Ascending aorta (tissue), 2 donors: ENCODE measurements at regions not wholly inside any gene's neighbourhood (a gene's known extent, or its start where the extent isn't known, plus 50 kb on each side); places are given as distances from the start of the nearest gene placed in this dataset.

Experiments
- DNase-seq, 2 donors: peaks; one replicate each; pipeline ENCODE4 v3.0.0-alpha.2; 2019; ENCODE audit warnings: low spot score in 2 of 2
- H3K27ac ChIP-seq, 2 donors: fragments of 200-600 bp; sonication (generic); one replicate each; pipeline ENCODE4 v1.5.1; 2016 to 2017; ENCODE audit warnings: mild to moderate bottlenecking in 1 of 2
- H3K27me3 ChIP-seq: fragments of 200-600 bp; sonication (generic); one replicate; pipeline ENCODE4 v1.5.1; 2017
- H3K36me3 ChIP-seq, 2 donors: fragments of 200-600 bp; sonication (generic); one replicate each; pipeline ENCODE4 v1.5.1; 2016
- H3K4me1 ChIP-seq, 2 donors: fragments of 200-600 bp; sonication (generic); one replicate each; pipeline ENCODE4 v1.5.1; 2016 to 2017; ENCODE audit warnings: mild to moderate bottlenecking in 1 of 2
- H3K4me3 ChIP-seq, 2 donors: fragments of 200-600 bp; sonication (generic); one replicate each; pipeline ENCODE4 v1.5.1; 2016 to 2017; ENCODE audit warnings: mild to moderate bottlenecking in 1 of 2
- H3K9me3 ChIP-seq, 2 donors: fragments of 200-600 bp; sonication (generic); one replicate each; pipeline ENCODE4 v1.5.1; 2016
- intact Hi-C: fragments of 100-400 bp; cut with DNase I; formaldehyde crosslinking; loops from one replicate; pipeline ENCODE4 v1.15.1; 2023
- TF ChIP-seq, protein P1 (sequence below), 3 experiments: fragments of 200-600 bp in 2 of 3; fragments of 450-650 bp in 1 of 3; sonication (generic) in 2 of 3; IDR thresholded peaks; one replicate each; pipeline ENCODE4 v1.5.1; 2016 to 2019; ENCODE audit warnings: antibody characterized with exemption in 3 of 3, mild to moderate bottlenecking in 1 of 3, moderate library complexity in 1 of 3

DNA sequence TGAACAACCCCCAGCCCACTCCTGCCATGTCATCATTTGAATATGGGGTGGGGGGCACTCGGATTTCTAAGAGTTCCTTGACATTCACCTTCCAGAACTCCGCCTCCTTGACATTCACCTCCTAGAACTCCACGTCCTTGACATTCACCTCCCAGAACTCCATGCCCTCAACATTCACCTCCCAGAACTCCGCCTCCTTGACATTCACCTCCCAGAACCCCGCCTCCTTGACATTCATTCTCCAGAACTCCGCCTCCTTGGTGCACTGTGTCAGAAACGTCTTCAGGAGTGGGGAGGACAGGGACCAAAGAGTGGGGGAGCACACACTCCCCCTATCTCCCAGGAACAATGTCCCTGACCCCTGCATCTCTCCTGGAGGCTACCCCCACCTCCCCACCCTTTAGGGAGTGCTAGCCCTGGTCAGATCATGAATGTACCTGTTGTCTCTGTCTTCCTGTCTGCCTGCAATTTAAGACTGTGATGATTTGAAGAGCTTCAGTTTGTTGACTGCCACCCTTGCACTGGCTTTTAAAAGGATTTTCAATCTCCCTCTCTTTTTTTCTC, 110.1 kb downstream of the NPTX2 start:
- Histone ChIP-seq H3K4me3 (no peak overlapping the region), H3K4me1 (no peaks in the 10 kb centered on the region), H3K27me3 (no peaks in the 10 kb centered on the region), H3K9me3 (no peaks in the 10 kb centered on the region), H3K36me3 (no peaks in the 10 kb centered on the region), H3K27ac (no peak overlapping the region)
- no peak for DNase-seq
- TF ChIP-seq, protein P1, sequence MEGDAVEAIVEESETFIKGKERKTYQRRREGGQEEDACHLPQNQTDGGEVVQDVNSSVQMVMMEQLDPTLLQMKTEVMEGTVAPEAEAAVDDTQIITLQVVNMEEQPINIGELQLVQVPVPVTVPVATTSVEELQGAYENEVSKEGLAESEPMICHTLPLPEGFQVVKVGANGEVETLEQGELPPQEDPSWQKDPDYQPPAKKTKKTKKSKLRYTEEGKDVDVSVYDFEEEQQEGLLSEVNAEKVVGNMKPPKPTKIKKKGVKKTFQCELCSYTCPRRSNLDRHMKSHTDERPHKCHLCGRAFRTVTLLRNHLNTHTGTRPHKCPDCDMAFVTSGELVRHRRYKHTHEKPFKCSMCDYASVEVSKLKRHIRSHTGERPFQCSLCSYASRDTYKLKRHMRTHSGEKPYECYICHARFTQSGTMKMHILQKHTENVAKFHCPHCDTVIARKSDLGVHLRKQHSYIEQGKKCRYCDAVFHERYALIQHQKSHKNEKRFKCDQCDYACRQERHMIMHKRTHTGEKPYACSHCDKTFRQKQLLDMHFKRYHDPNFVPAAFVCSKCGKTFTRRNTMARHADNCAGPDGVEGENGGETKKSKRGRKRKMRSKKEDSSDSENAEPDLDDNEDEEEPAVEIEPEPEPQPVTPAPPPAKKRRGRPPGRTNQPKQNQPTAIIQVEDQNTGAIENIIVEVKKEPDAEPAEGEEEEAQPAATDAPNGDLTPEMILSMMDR (IDR thresholded peaks at IDR 0.05): no peak
- intact Hi-C loops: no loop called here

DNA sequence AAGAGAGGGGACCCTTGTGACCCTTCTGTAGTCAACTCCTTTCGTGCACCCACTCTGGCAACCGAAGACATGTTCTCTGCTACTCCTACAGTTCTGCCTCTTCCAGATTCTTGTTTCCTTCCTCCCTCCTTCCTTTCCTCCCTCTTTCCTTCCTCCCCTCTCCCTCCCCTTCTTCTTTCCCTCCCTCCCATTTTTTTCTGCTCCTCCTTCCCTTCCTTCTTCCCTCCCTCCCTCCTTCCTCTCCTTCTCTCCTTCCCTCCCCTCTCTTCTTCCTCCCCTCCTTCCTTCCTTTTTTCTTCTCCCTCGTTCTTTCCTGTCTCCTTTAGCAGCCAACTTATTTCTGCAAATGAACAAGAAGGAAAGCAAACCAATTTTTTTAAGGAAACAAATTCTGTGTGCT, 111.5 kb downstream of the NPTX2 start:
- Histone ChIP-seq H3K27me3 (no peaks in the 10 kb centered on the region), H3K9me3 (no peaks in the 10 kb centered on the region), H3K27ac (no peak overlapping the region), H3K4me3 (no peak overlapping the region), H3K4me1 (no peaks in the 10 kb centered on the region), H3K36me3 (no peaks in the 10 kb centered on the region)
- no peak for DNase-seq
- intact Hi-C loops: no loop called here
- TF ChIP-seq, protein P1 (IDR thresholded peaks at IDR 0.05): no peak

DNA sequence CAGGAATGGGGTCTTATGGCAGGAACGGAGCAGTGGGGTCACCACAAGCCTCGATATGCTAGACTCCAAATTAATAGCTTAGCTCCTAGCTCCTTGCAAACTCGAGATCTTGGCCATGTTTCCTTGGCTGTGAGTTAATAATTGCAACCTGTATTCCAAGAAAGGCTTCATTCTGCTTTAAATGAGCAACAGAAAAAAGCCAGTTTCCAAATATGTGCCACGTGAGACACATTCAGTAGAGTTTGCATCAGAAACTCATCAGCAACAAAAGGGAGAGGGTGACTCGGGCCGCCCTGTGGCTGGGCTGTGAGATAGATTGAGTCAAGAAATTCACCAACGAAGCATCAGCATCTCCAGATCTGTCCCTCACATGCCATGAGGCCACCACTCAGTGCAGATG, 112.0 kb downstream of the NPTX2 start:
- Histone ChIP-seq H3K36me3 (no peaks in the 10 kb centered on the region), H3K4me3 (no peak overlapping the region), H3K27me3 (no peaks in the 10 kb centered on the region), H3K4me1 (no peaks in the 10 kb centered on the region), H3K27ac (no peak overlapping the region), H3K9me3 (no peaks in the 10 kb centered on the region)
- DNase-seq: no peak
- intact Hi-C loops: no loop called here
- TF ChIP-seq, protein P1 (IDR thresholded peaks at IDR 0.05): no peak

DNA sequence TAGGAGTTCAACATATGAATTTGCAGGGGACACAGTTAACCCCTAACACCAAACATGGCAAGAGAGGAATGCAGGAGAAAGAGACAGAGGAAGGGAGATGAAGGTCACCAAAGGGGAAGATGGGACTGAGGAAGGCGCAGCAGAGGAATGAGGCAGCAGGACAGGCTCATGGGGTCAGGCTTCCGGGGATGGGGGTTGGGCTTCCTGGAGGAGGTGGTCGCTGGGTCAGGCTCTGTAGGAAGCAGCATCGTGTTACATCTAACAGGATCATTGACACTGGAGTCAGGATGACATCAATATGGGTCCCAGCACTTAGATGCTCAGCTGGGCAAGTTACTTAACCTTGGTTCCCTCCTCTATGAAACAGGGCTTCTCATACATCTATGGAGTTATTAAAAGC, 113.2 kb downstream of the NPTX2 start:
- TF ChIP-seq, protein P1 (IDR thresholded peaks at IDR 0.05): no peak
- no peak for DNase-seq

DNA sequence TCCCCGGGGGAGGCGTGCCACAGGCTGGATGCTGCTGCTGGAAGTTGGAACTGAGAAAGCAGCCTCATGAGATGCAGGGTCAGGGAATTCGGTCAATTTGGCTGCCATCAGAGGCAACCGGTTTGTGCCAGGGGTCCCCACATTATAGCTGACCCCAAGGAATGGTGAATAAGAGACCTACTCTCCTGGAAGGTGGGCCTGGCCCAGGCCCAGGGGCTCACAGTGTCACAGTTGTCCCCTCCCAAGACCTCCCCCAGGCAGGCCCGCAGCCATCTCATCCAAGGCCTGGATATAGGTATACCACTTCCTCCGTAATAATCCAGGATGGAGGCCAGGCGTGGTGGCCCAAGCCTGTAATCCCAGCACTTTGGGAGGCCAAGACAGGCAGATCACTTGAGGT, 114.6 kb downstream of the NPTX2 start:
- Histone ChIP-seq H3K4me3 (no peak overlapping the region), H3K27me3 (no peaks in the 10 kb centered on the region), H3K27ac (no peak overlapping the region), H3K36me3 (no peaks in the 10 kb centered on the region), H3K4me1 (no peaks in the 10 kb centered on the region), H3K9me3 (no peaks in the 10 kb centered on the region)
- intact Hi-C loops: no loop called here
- no peak for DNase-seq
- TF ChIP-seq, protein P1 (IDR thresholded peaks at IDR 0.05): no peak

More for the DNA sequence above, 113.2 kb downstream of the NPTX2 start:
- H3K27me3 ChIP-seq: no peaks in the 10 kb centered on the region
- intact Hi-C loops: no loop called here
- no peaks in the 10 kb centered on the region for H3K9me3 ChIP-seq
- H3K27ac ChIP-seq: no peak overlapping the region
- no peak overlapping the region for H3K4me3 ChIP-seq
- no peaks in the 10 kb centered on the region for H3K4me1 ChIP-seq
- no peaks in the 10 kb centered on the region for H3K36me3 ChIP-seq

DNA sequence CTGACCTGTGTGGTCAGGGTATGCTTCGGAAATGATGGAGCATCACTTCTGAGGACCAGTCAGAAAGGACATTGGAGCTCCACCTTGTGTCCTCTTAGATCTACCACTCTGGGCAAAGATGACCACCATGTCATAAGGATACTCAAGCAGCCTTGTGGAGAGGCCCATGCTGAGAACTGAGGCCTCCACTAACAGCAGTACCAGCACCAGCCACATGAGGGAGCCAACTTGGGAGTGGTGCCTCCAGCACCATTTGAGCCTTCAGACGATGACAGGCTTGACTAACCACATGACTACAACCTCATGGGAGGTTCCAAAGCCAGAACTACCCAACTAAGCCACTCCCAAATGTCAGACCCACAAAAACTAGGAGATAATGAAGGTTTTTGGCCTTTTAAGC, 116.0 kb downstream of the NPTX2 start:
- no peaks in the 10 kb centered on the region for H3K36me3 ChIP-seq
- no peaks in the 10 kb centered on the region for H3K9me3 ChIP-seq
- intact Hi-C loops: no loop called here
- no peak overlapping the region for H3K4me3 ChIP-seq
- no peak for DNase-seq
- no peaks in the 10 kb centered on the region for H3K4me1 ChIP-seq
- no peaks in the 10 kb centered on the region for H3K27me3 ChIP-seq
- TF ChIP-seq, protein P1 (IDR thresholded peaks at IDR 0.05): no peak
- no peak overlapping the region for H3K27ac ChIP-seq
